GM12892 (cell line): ENCODE measurements at regions not wholly inside any gene's neighbourhood (a gene's known extent, or its start where the extent isn't known, plus 50 kb on each side); places are given as distances from the start of the nearest gene placed in this dataset.

Experiments
- POLR2A ChIP-seq: IDR thresholded peaks from 2 replicates; pipeline ENCODE4 v1.6.1; 2011; ENCODE audit warnings: low read depth, low read length, control low read depth
- POLR2AphosphoS5 ChIP-seq: IDR thresholded peaks from 2 replicates; pipeline ENCODE4 v1.6.1; 2011; ENCODE audit warnings: low read depth, low read length, control low read depth
- TAF1 ChIP-seq: IDR thresholded peaks from 2 replicates; pipeline ENCODE4 v1.6.1; 2011; ENCODE audit warnings: low read depth, mild to moderate bottlenecking, control low read depth, low read length, borderline replicate concordance

DNA sequence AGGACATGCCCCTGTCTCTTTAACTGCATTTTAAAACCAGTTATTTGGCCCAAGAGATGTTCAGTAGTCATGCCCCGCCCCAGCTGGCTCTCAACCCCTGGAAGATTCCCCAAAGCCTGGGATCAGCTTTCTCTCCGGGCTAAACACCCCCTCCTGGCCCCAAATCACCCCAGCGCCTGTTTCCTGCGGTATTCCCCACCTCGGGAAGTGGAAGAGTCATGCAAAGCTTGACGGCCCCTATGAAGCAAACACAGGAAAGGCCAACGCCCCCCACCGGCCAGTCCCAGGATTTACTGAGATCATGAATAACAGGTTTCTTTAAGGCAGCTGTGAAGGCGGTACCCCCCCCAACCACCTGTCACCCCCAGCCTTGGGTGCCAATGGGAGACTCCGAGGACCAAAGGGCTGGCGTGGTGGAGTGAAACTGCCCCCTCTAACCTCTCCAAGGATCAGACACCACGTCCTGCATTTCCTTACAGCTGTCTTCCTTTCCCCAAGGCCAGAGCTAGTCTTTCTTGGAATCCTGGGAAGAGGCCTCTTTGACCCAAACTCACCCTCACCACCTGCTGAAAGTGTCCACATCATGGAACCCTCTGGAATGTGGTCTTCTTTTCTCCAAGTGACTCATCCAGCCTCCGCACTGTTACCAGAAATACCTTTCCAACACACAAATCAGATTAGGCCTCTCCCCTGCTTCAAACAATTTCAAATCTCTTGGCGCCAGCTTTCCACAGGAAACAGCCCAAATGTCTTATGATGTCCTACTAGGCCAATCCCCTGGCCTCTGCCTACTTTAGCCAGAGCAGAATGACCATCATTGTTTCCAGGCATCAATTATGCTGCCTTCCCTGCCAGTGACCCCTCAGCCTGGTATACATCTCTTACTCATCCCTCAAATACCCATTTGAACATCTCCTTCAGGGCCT is 301.5 kb downstream of the ZEB1 start:
- no peak for TF ChIP-seq POLR2A
- TF ChIP-seq POLR2AphosphoS5, result no peak
- no peak for TF ChIP-seq TAF1
